COLO829 (cell line): ENCODE measurements at regions not wholly inside any gene's neighbourhood (a gene's known extent, or its start where the extent isn't known, plus 50 kb on each side); places are given as distances from the start of the nearest gene placed in this dataset.
"Not testable (repeated sequence)": the region's sequence is repeated elsewhere in the genome, so short reads cannot be mapped to it uniquely, and the experiment has no call there.

Experiments
- DNase-seq: peaks from one replicate; pipeline ENCODE4 v3.0.0; 2012; ENCODE audit warnings: low spot score

GRCh38 chr3:14252321-14253021, 73.9 kb downstream of the LSM3 start:
- no peak for DNase-seq

- no peak for DNase-seq
These were observed 74.5 kb downstream of the LSM3 start for GRCh38 chr3:14253022-14253706.

DNA sequence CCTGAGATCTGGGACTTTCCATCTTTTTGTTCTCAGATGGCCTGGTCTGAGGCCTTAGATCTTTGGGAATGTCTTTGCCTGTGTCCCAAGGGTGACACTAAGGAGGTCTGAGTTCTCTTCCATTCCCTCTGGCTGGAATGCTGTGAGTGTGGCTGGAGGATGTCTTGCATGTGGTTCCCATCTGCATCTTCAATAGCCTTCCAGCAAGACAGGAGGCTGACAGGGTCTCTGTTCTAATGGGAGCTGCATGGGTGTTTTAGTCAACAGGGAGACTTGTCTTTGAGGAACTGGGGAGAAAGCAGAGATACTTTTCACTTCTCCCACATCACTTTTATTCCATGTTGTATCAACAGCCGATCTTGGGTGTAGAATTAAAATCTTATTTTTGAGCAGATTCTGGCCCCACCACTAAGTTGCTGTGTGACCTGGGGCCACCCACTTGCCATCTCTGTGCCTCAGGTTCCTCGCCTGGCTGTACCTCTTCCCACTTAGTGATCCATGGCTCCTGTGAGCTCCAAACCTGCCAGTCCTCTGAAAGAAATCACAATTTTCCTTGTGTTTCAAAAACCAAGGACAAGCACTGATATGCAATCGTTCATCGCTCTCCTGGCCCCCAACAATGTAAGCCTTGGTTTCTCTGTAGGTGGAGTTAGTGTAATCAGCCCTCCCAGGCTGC, 75.2 kb downstream of the LSM3 start:
- DNase-seq = no peak

- DNase-seq = no peak
These were observed 76.4 kb downstream of the LSM3 start for GRCh38 chr3:14254812-14255702.

GRCh38 chr3:14256046-14256445, 77.4 kb downstream of the LSM3 start:
- peak; percentile 35 for DNase-seq

- no peak for DNase-seq
These were observed 78.1 kb downstream of the LSM3 start for GRCh38 chr3:14256561-14257342.

DNA sequence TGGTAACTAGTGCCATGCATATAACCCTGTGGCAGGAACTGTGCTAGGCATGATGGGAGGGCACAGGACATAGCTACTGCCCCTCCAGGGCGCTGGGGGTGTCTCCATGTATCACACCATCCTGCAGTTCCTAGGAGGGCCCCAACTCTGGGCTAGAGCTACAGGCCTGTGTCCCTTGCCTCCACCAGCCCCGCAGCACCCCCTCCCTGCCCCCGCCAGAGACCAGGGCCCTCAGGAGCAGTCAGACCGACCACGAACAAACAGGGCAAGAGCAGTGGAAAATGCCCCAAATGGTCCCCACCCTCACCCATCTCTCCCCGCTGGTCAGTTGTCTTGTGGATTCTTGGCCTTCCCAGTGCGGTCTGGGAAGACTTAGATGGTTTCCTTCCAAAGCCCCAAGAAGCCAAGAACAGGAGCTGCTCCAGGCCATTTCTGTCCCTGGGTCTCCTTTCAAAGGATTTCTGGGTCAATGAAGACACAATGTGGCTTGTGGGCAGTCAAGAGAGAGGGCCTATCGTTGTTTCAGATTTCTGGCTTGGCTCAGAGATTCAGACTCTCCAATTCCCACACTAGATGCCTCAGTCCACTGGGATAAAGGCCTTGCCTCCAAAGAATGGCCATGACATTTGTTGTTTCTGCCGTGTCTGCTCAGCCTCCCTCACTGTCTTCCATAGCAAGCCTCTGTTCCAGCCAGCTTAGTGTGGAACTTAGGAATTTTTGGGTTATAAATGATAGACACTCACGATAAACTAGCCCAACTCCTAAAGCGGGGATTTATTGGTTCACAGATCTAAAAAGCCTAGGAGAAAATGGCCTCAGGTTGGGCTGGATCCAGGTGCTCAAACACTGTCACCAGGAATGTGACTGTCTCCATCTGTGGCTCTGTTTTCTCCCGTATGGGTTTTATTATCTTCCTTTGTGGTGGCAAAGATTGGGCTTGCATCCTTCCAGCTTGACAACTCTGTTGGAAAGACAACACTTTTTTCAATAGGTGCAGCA, 80.6 kb downstream of the LSM3 start:
- DNase-seq = no peak

- no peak for DNase-seq
These were observed 81.8 kb downstream of the LSM3 start for GRCh38 chr3:14260463-14260862.

DNA sequence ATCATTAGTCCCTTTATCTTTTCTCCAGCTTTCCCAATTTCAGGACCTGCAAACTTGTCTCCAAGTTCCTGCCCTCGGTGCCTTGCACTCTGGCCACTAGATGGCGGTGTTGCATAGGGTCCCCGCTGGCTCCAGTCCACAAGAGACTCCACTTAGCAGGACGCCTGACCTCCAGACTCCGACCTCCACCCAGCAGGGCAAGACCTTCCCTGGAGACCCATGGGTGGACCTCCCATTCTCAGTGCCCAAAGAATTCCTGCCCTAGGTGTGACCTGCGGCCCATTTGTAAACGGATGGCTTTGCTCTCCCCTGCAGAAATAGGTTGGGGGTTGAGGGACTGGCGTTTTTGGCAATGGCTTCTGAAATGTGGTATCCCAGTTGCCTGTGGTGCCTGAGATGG, 82.6 kb downstream of the LSM3 start:
- DNase-seq = peak; percentile 74

DNA sequence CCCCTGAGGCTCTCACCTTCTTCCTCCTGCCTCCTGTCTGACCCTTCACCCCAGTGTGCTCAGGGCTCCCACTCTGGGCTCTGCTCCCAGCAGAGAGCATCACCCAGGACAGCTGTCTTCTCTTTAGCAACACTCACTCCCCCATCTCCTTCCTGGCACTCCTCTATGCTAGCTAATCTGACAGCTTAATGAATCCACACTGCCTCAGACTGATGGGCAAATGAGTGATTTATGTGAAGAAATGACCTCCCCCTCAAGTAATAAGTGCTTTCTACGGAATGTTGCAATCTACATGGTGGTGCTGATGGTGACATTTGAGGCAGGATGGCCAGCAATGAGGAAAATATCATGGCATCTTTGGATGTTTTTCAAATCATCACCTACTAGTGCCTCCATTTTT, 83.6 kb downstream of the LSM3 start:
- no peak for DNase-seq

- DNase-seq = no peak
These were observed 84.2 kb downstream of the LSM3 start for GRCh38 chr3:14262867-14263266.

DNA sequence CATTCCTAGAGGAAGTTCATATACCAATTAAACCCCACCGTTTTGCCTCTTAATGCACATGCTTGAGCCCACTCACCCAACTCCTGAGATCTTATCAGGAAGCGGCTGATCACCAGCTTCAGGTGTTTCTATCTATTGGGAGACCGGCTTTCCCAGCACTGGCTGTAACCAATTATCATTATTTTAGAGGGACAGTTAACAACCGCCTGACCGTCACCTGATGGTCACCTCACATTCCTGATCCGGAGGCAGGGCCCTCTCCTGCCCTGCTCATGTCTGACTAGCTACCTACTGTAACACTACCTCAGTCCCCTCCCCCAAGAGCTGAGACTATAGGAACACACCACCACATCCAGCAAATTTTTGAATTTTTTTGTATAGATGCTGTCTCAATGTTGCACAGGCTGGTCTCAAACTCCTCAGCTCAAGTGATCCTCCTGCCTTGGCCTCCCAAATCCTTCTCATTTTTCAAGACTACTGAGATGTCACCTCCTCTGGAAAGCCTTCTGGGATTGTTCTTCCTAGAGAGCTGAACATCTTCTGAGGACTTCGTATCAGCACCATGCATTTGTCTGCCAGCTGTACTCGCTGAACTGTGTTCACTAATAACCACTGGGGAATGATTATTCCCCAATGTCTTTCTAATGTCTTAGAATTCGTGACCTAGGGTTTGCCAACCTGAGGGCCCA, 84.8 kb downstream of the LSM3 start:
- DNase-seq = no peak

DNA sequence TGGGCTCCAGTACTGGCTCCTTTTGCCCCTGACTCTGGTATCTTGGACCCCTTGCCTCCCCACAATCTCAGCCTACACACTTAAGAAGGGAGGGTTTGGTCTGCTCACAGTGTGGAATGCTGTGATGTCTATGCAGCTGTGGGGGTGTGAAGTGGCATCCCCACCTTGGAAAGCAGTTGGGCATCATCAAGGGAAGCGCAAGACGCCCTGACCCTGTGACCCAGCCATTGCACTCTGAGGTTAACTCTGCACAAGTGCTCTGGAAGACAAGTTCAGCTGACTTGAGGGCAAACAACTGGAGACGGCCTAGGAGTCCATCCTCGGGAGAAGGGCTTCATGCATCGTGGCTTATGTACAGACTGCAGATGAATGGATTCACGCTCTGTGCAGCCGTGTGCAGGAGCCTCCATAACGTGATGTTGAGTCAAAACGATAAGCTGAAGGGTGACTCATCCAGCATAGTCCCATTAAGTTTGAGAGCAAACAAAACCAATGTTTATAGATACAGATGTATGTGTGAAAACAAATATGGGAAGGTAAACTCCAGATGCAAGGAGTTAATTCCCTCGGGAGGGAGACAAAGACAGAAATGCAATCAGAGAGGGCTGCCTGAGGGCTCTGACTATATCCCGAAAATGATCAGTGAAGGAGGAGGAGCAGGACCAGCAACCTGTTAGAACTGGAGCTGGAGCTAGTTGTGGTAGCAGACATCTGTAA, 86.8 kb downstream of the LSM3 start:
- DNase-seq = peak; percentile 71

DNA sequence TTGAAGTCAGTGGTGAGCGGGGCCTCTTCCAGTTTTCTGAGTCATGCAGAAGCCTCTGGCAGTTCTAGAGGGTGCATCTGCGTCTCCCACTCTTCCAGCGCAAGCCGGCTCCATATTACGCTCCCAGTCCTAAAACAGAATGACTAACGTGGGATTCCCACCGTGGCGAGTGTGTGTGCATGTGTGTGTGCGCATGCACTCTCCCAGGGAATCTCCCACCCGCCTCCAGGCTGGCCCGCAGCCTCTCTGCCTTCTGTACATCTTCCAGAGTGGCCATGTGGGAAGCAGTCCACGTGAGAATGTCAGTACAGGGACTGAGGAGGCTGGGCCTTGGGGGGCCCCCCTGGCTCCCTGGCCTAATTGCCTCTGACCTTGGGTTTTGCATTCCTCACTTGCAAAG, 87.7 kb downstream of the LSM3 start:
- DNase-seq = no peak

GRCh38 chr3:14267976-14268375, 89.4 kb downstream of the LSM3 start:
- DNase-seq = no peak

- no peak for DNase-seq
These were observed 90.3 kb downstream of the LSM3 start for GRCh38 chr3:14268897-14269296.

GRCh38 chr3:14272041-14272958, 93.7 kb downstream of the LSM3 start:
- not testable (repeated sequence) for DNase-seq
